ENCODE measurements at regions not wholly inside any gene's neighbourhood (a gene's known extent, or its start where the extent isn't known, plus 50 kb on each side); places are given as distances from the start of the nearest gene placed in this dataset.

DNA sequence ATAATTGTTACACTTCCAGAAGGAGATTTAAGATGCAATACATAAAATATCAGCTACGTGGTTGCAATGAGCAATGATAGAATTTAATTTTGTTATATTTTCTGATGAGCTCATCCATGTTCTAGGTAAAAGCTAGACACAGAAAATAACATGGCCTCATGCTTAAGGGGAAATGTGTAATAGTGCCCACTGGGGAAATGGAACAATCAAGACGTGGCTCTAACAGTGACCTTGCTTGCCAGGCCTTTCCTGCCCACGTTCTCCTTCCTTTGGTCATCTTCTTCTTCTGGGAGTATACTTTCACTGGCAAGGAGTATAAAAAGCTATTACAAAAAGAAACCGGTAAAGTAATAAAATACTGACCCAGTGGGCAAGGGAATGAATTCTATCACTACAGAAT is 116.2 kb upstream of the TMEM161B start:
- H3K27me3 Mint-ChIP-seq: peaks cover 58% of the 10 kb centered on the region
- no peaks in the 10 kb centered on the region for H3K36me3 Mint-ChIP-seq (ENCODE audit: insufficient read depth)
- no peaks in the 10 kb centered on the region for H3K4me1 Mint-ChIP-seq
- ATAC-seq (replicated peaks; ENCODE audit: extremely low read depth, poor library complexity, severe bottlenecking) (no peak), DNase-seq (ENCODE audit: low spot score in 2 of 2) (no peak)
- H3K4me3 Mint-ChIP-seq: no peak overlapping the region
- H3K27ac Mint-ChIP-seq (ENCODE audit: low read depth): no peak overlapping the region
- H3K9me3 Mint-ChIP-seq: no peaks in the 10 kb centered on the region

- no peak for ATAC-seq (replicated peaks; ENCODE audit: extremely low read depth, poor library complexity, severe bottlenecking)
- Mint-ChIP-seq H3K27me3 (peaks cover 22% of the 10 kb centered on the region), H3K4me3 (no peak overlapping the region), H3K27ac (ENCODE audit: low read depth) (no peak overlapping the region), H3K4me1 (no peaks in the 10 kb centered on the region), H3K36me3 (ENCODE audit: insufficient read depth) (no peaks in the 10 kb centered on the region), H3K9me3 (no peaks in the 10 kb centered on the region)
- no peak for DNase-seq (ENCODE audit: low spot score in 2 of 2)
Measured at GRCh38 chr5:88380332-88380731, 111.7 kb upstream of the TMEM161B start.

- Mint-ChIP-seq H3K27me3 (peaks cover 13% of the 10 kb centered on the region), H3K36me3 (ENCODE audit: insufficient read depth) (no peaks in the 10 kb centered on the region), H3K4me1 (no peaks in the 10 kb centered on the region), H3K27ac (ENCODE audit: low read depth) (no peak overlapping the region), H3K4me3 (no peak overlapping the region), H3K9me3 (no peaks in the 10 kb centered on the region)
- ATAC-seq (replicated peaks; ENCODE audit: extremely low read depth, poor library complexity, severe bottlenecking): no peak
- DNase-seq (ENCODE audit: low spot score in 2 of 2): no peak
Measured at GRCh38 chr5:88377705-88378656, 109.3 kb upstream of the TMEM161B start.

DNA sequence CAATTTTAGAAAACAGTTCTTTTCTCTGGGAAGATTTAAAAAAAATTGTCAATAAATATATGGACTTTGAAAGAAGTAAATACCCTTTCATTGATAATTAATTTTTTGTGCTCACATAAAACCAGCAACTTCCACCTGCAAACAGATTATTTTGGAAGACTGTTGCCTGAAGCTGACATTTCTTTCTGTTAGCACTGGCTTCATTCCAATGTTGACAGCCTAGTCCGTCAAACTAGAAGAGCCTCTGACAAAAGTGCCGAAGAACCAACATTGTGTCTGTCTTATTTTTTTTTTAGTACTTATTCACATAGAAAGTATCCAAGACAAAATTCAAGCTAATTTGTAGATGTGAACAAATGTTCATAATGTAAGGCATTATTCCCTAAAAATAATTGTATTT is 108.6 kb upstream of the TMEM161B start:
- no peaks in the 10 kb centered on the region for H3K9me3 Mint-ChIP-seq
- peaks cover 9% of the 10 kb centered on the region for H3K27me3 Mint-ChIP-seq
- no peak for DNase-seq (ENCODE audit: low spot score in 2 of 2)
- no peak overlapping the region for H3K4me3 Mint-ChIP-seq
- no peak overlapping the region for H3K27ac Mint-ChIP-seq (ENCODE audit: low read depth)
- ATAC-seq (replicated peaks; ENCODE audit: extremely low read depth, poor library complexity, severe bottlenecking): no peak
- no peaks in the 10 kb centered on the region for H3K36me3 Mint-ChIP-seq (ENCODE audit: insufficient read depth)
- no peaks in the 10 kb centered on the region for H3K4me1 Mint-ChIP-seq

- Mint-ChIP-seq H3K4me1 (no peaks in the 10 kb centered on the region), H3K4me3 (no peak overlapping the region), H3K27me3 (peaks cover 9% of the 10 kb centered on the region), H3K36me3 (ENCODE audit: insufficient read depth) (no peaks in the 10 kb centered on the region), H3K27ac (ENCODE audit: low read depth) (no peak overlapping the region), H3K9me3 (no peaks in the 10 kb centered on the region)
- DNase-seq (ENCODE audit: low spot score in 2 of 2) (no peak), ATAC-seq (replicated peaks; ENCODE audit: extremely low read depth, poor library complexity, severe bottlenecking) (no peak)
Measured at GRCh38 chr5:88376728-88377127, 108.1 kb upstream of the TMEM161B start.

GRCh38 chr5:88374391-88374790 is 105.7 kb upstream of the TMEM161B start:
- no peak overlapping the region for H3K27ac Mint-ChIP-seq (ENCODE audit: low read depth)
- no peaks in the 10 kb centered on the region for H3K36me3 Mint-ChIP-seq (ENCODE audit: insufficient read depth)

DNA sequence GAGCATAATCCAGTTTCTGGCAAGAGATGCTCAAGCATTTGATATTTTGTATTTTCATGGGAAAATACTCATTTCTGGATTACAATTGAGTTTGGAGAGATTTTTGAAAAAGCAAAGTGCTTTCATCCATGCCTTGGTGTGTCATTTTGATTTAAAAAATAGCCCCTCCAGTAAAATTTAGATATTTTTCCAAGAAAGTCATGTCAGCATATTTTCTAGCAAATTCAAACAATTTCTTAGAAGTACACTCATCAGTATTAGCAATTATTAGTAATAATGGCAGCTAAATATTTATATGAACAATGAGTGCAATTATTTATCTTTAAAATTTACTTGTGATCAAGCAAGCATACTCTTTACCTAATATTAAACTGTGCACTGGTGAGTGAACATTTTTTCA is 102.2 kb upstream of the TMEM161B start:
- H3K9me3 Mint-ChIP-seq: no peaks in the 10 kb centered on the region
- H3K4me1 Mint-ChIP-seq: no peaks in the 10 kb centered on the region
- DNase-seq (ENCODE audit: low spot score in 2 of 2) (no peak), ATAC-seq (replicated peaks; ENCODE audit: extremely low read depth, poor library complexity, severe bottlenecking) (no peak)
- no peak overlapping the region for H3K27ac Mint-ChIP-seq (ENCODE audit: low read depth)
- H3K36me3 Mint-ChIP-seq (ENCODE audit: insufficient read depth): peaks cover 2% of the 10 kb centered on the region
- no peak overlapping the region for H3K4me3 Mint-ChIP-seq
- peaks cover 23% of the 10 kb centered on the region for H3K27me3 Mint-ChIP-seq

More at GRCh38 chr5:88374391-88374790, 105.7 kb upstream of the TMEM161B start:
- Mint-ChIP-seq H3K9me3 (no peaks in the 10 kb centered on the region), H3K4me3 (no peak overlapping the region), H3K4me1 (no peaks in the 10 kb centered on the region), H3K27me3 (no peaks in the 10 kb centered on the region)
- no peak for ATAC-seq (replicated peaks; ENCODE audit: extremely low read depth, poor library complexity, severe bottlenecking)
- DNase-seq (ENCODE audit: low spot score in 2 of 2): no peak

GRCh38 chr5:88368201-88368600 is 99.6 kb upstream of the TMEM161B start:
- peaks cover 31% of the 10 kb centered on the region for H3K27me3 Mint-ChIP-seq
- peaks cover 2% of the 10 kb centered on the region for H3K36me3 Mint-ChIP-seq (ENCODE audit: insufficient read depth)
- H3K4me1 Mint-ChIP-seq: no peaks in the 10 kb centered on the region
- ATAC-seq (replicated peaks; ENCODE audit: extremely low read depth, poor library complexity, severe bottlenecking): no peak
- no peak overlapping the region for H3K27ac Mint-ChIP-seq (ENCODE audit: low read depth)
- H3K9me3 Mint-ChIP-seq: no peaks in the 10 kb centered on the region
- no peak for DNase-seq (ENCODE audit: low spot score in 2 of 2)
- H3K4me3 Mint-ChIP-seq: no peak overlapping the region

GRCh38 chr5:88364991-88365390 is 96.3 kb upstream of the TMEM161B start:
- H3K4me3 Mint-ChIP-seq: no peak overlapping the region
- H3K4me1 Mint-ChIP-seq: no peaks in the 10 kb centered on the region
- H3K27me3 Mint-ChIP-seq: peaks cover 44% of the 10 kb centered on the region
- no peak for DNase-seq (ENCODE audit: low spot score in 2 of 2)
- ATAC-seq (replicated peaks; ENCODE audit: extremely low read depth, poor library complexity, severe bottlenecking): no peak
- H3K36me3 Mint-ChIP-seq (ENCODE audit: insufficient read depth): peaks cover 2% of the 10 kb centered on the region
- no peak overlapping the region for H3K27ac Mint-ChIP-seq (ENCODE audit: low read depth)
- no peaks in the 10 kb centered on the region for H3K9me3 Mint-ChIP-seq

DNA sequence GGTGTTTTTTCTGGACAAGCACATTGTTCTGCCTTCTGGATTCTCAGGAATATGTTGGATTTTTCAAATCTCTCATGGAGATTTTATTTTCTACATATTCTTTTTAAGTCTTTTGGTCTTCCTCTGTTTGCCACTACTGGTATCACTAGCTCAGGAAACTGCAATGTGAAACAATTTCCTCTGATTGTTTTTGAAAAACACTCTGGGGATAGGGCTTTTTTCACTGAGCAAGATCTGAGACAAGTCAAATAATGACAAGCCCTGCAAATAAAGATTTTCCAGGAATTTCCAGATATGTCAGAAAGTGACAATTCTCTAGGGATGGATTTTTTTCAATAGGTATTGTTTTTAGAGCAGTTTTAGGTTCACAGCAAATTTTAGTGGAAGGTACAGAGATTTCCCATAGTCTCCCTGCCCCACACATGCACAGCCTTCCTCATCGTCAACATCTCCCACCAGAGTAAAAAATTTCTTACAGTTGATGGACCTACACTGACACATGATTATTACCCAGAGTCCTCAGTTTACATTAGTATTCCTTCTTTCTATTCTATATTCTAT is 86.9 kb upstream of the TMEM161B start:
- DNase-seq (ENCODE audit: low spot score in 2 of 2) (no peak), ATAC-seq (replicated peaks; ENCODE audit: extremely low read depth, poor library complexity, severe bottlenecking) (no peak)
- no peaks in the 10 kb centered on the region for H3K36me3 Mint-ChIP-seq (ENCODE audit: insufficient read depth)
- no peaks in the 10 kb centered on the region for H3K4me1 Mint-ChIP-seq
- no peak overlapping the region for H3K27ac Mint-ChIP-seq (ENCODE audit: low read depth)
- no peak overlapping the region for H3K4me3 Mint-ChIP-seq
- peaks cover 20% of the 10 kb centered on the region for H3K27me3 Mint-ChIP-seq
- no peaks in the 10 kb centered on the region for H3K9me3 Mint-ChIP-seq

- no peak for DNase-seq (ENCODE audit: low spot score in 2 of 2)
- no peak overlapping the region for H3K27ac Mint-ChIP-seq (ENCODE audit: low read depth)
- peaks cover 18% of the 10 kb centered on the region for H3K27me3 Mint-ChIP-seq
Measured at GRCh38 chr5:88325868-88326267, 57.2 kb upstream of the TMEM161B start.

DNA sequence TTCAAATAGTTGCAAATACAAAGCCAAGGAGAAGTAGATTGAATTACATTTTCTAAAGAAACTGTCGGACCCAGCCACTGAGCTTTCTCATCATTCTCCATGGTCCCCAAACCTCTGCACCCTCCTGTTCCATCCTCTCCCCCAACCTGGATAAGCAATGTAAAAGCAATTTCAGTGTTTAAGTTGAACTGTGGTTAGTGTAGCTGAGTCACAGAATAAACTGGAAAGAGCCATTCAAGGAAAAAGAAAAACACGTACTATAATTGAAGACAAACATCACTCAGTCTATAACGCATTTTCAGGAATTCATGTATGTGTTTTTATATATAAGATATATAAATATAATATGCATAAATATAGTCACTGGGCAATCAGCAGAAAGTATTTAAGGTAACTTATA is 54.1 kb upstream of the TMEM161B start:
- H3K9me3 Mint-ChIP-seq: no peaks in the 10 kb centered on the region
- H3K4me1 Mint-ChIP-seq: no peaks in the 10 kb centered on the region
- no peaks in the 10 kb centered on the region for H3K27me3 Mint-ChIP-seq
- ATAC-seq (replicated peaks; ENCODE audit: extremely low read depth, poor library complexity, severe bottlenecking) (no peak), DNase-seq (ENCODE audit: low spot score in 2 of 2) (no peak)
- no peaks in the 10 kb centered on the region for H3K36me3 Mint-ChIP-seq (ENCODE audit: insufficient read depth)
- H3K27ac Mint-ChIP-seq (ENCODE audit: low read depth): no peak overlapping the region
- no peak overlapping the region for H3K4me3 Mint-ChIP-seq

More at GRCh38 chr5:88325868-88326267, 57.2 kb upstream of the TMEM161B start:
- Mint-ChIP-seq H3K36me3 (ENCODE audit: insufficient read depth) (no peaks in the 10 kb centered on the region), H3K9me3 (no peaks in the 10 kb centered on the region), H3K4me1 (no peaks in the 10 kb centered on the region), H3K4me3 (no peak overlapping the region)
- no peak for ATAC-seq (replicated peaks; ENCODE audit: extremely low read depth, poor library complexity, severe bottlenecking)

All from central memory CD8-positive, alpha-beta T cell (primary cell).